GM23338 (cell line): ENCODE measurements at regions not wholly inside any gene's neighbourhood (a gene's known extent, or its start where the extent isn't known, plus 50 kb on each side); places are given as distances from the start of the nearest gene placed in this dataset.

Source experiments
- ATAC-seq: fragments of 200-7000 bp; cut with Tn5 transposase; 3 replicates; pipeline ENCODE4 v1.9.1; 2020
- DNase-seq: peaks from one replicate; pipeline ENCODE4 v3.0.0-alpha.2; 2015; ENCODE audit warnings: low spot score
- H2AFZ ChIP-seq: fragments of 200-600 bp; sonication (generic); 2 replicates; pipeline ENCODE4 v1.8.0; 2016; ENCODE audit warnings: antibody characterized with exemption, mild to moderate bottlenecking, moderate library complexity
- H3F3A ChIP-seq: fragments of 200-600 bp; sonication (generic); replicated peaks from 2 replicates; pipeline ENCODE4 v1.8.0; 2017; ENCODE audit warnings: antibody characterized with exemption, mixed run types, low read depth
- H3K27ac ChIP-seq: fragments of 200-600 bp; sonication (generic); 2 replicates; pipeline ENCODE4 v1.6.1; 2016; ENCODE audit warnings: low read depth
- H3K27me3 ChIP-seq: fragments of 200-600 bp; sonication (generic); 2 replicates; pipeline ENCODE4 v1.8.0; 2016; ENCODE audit warnings: mild to moderate bottlenecking, mixed run types, moderate library complexity; ENCODE audit not compliant: insufficient read depth
- H3K36me3 ChIP-seq: fragments of 200-600 bp; sonication (generic); 2 replicates; pipeline ENCODE4 v1.8.0; 2016; ENCODE audit warnings: mild to moderate bottlenecking; ENCODE audit not compliant: insufficient read depth
- H3K4me1 ChIP-seq: fragments of 200-600 bp; sonication (generic); 2 replicates; pipeline ENCODE4 v1.8.0; 2016; ENCODE audit warnings: mild to moderate bottlenecking, moderate library complexity; ENCODE audit not compliant: insufficient read depth
- H3K4me2 ChIP-seq: fragments of 200-600 bp; sonication (generic); 2 replicates; pipeline ENCODE4 v1.7.1; 2017; ENCODE audit warnings: mixed run types
- H3K4me3 ChIP-seq: fragments of 200-600 bp; sonication (generic); 2 replicates; pipeline ENCODE4 v1.6.1; 2016; ENCODE audit warnings: mixed run types
- H3K79me2 ChIP-seq: fragments of 200-600 bp; sonication (generic); replicated peaks from 2 replicates; pipeline ENCODE4 v1.8.0; 2017; ENCODE audit warnings: mild to moderate bottlenecking; ENCODE audit not compliant: insufficient read depth
- H3K9me2 ChIP-seq: fragments of 200-600 bp; sonication (generic); 2 replicates; pipeline ENCODE4 v1.8.0; 2017; ENCODE audit not compliant: insufficient read depth
- H4K20me1 ChIP-seq: fragments of 200-600 bp; sonication (generic); replicated peaks from 2 replicates; pipeline ENCODE4 v1.8.0; 2017; ENCODE audit warnings: mild to moderate bottlenecking; ENCODE audit not compliant: insufficient read depth
- H3K27ac Mint-ChIP-seq: 2 replicates; pipeline ENCODE4 v1.8.0; 2020; ENCODE audit warnings: inconsistent platforms, mild to moderate bottlenecking, moderate library complexity, mixed read lengths
- H3K27me3 Mint-ChIP-seq: 3 replicates; pipeline ENCODE4 v1.8.0; 2022; ENCODE audit warnings: low read depth, mild to moderate bottlenecking, moderate library complexity, mixed read lengths, inconsistent platforms; ENCODE audit not compliant: insufficient read depth, poor library complexity
- H3K36me3 Mint-ChIP-seq: 3 replicates; pipeline ENCODE4 v1.8.0; 2021; ENCODE audit warnings: low read depth, mild to moderate bottlenecking, inconsistent platforms, moderate library complexity, mixed read lengths
- H3K4me1 Mint-ChIP-seq: 3 replicates; pipeline ENCODE4 v1.8.0; 2020; ENCODE audit warnings: mild to moderate bottlenecking, inconsistent platforms, mixed read lengths
- H3K4me3 Mint-ChIP-seq: 3 replicates; pipeline ENCODE4 v1.8.0; 2021; ENCODE audit warnings: moderate library complexity, mild to moderate bottlenecking, inconsistent platforms, mixed read lengths
- H3K9me3 Mint-ChIP-seq: 3 replicates; pipeline ENCODE4 v1.8.0; 2020; ENCODE audit warnings: moderate library complexity, mild to moderate bottlenecking, inconsistent platforms, mixed read lengths
- CREB1 ChIP-seq: fragments of 250-450 bp; sonication (Bioruptor Pico); IDR thresholded peaks from 2 replicates; pipeline ENCODE4 v1.5.0; 2020; ENCODE audit warnings: low read depth, mild to moderate bottlenecking, moderate library complexity
- CTCF ChIP-seq, 2 experiments: fragments of 200-600 bp in 1 of 2; sonication (generic) in 1 of 2; conservative IDR thresholded peaks; 2 replicates each; pipeline versions ENCODE4 v1.5.1 to v1.6.1; 2016 to 2017; ENCODE audit warnings: antibody characterized with exemption in 2 of 2, low read depth in 2 of 2, mild to moderate bottlenecking in 2 of 2, moderate library complexity in 1 of 2
- EZH2 ChIP-seq: fragments of 200-600 bp; sonication (generic); IDR thresholded peaks from one replicate; pipeline ENCODE4 v1.8.0; 2017; ENCODE audit warnings: antibody characterized with exemption, mild to moderate bottlenecking, low read depth; ENCODE audit not compliant: unreplicated experiment
- EZH2phosphoT487 ChIP-seq: fragments of 200-600 bp; sonication (generic); IDR thresholded peaks from one replicate; pipeline ENCODE4 v1.8.1; 2018; ENCODE audit warnings: antibody characterized with exemption; ENCODE audit not compliant: unreplicated experiment
- POLR2AphosphoS5 ChIP-seq: IDR thresholded peaks from 2 replicates; pipeline ENCODE4 v1.6.1; 2016; ENCODE audit warnings: antibody characterized with exemption, low read depth
- STAT1 ChIP-seq: IDR thresholded peaks from one replicate; pipeline ENCODE4 v1.6.1; 2016; ENCODE audit warnings: antibody characterized with exemption; ENCODE audit not compliant: unreplicated experiment
- ZNF114 ChIP-seq: fragments of 250-450 bp; sonication (Bioruptor Pico); IDR thresholded peaks from 2 replicates; pipeline ENCODE4 v1.5.0; 2020; ENCODE audit warnings: mild to moderate bottlenecking, moderate library complexity
- TF ChIP-seq, protein P1 (sequence below): IDR thresholded peaks from one replicate; pipeline ENCODE4 v1.6.1; 2018; ENCODE audit warnings: antibody characterized with exemption; ENCODE audit not compliant: unreplicated experiment

GRCh38 chr1:98457248-98457647 is 204.3 kb upstream of the SNX7 start:
- Histone ChIP-seq H3F3A (no peaks in the 10 kb centered on the region), H3K27me3 (no peaks in the 10 kb centered on the region), H3K36me3 (no peaks in the 10 kb centered on the region), H3K4me1 (peaks cover 6% of the 10 kb centered on the region; the same call in 1 of the 2 replicates), H4K20me1 (no peaks in the 10 kb centered on the region), H3K79me2 (no peaks in the 10 kb centered on the region), H3K27ac (no peak overlapping the region), H2AFZ (no peak overlapping the region), H3K4me3 (no peak overlapping the region), H3K4me2 (no peak overlapping the region), H3K9me2 (no peaks in the 10 kb centered on the region)
- Mint-ChIP-seq H3K36me3 (no peaks in the 10 kb centered on the region), H3K4me1 (peaks cover 14% of the 10 kb centered on the region), H3K9me3 (no peaks in the 10 kb centered on the region), H3K27me3 (peaks cover 3% of the 10 kb centered on the region), H3K27ac (no peak overlapping the region), H3K4me3 (no peak overlapping the region)
- no peak for DNase-seq
- no peak for ATAC-seq
- no peak for TF ChIP-seq EZH2phosphoT487
- TF ChIP-seq STAT1, result no peak
- no peak for TF ChIP-seq CTCF (conservative IDR thresholded peaks at IDR 0.05; ENCODE audit: low read depth in 2 of 2)
- TF ChIP-seq ZNF114, result no peak
- no peak for TF ChIP-seq CREB1

- Histone ChIP-seq H4K20me1 (no peaks in the 10 kb centered on the region), H3K27ac (no peak overlapping the region), H3K9me2 (no peaks in the 10 kb centered on the region), H3K79me2 (no peaks in the 10 kb centered on the region), H3F3A (no peaks in the 10 kb centered on the region), H2AFZ (no peak overlapping the region), H3K4me1 (peaks cover 14% of the 10 kb centered on the region; the same call in 1 of the 2 replicates), H3K4me2 (no peak overlapping the region), H3K36me3 (no peaks in the 10 kb centered on the region), H3K4me3 (no peak overlapping the region), H3K27me3 (no peaks in the 10 kb centered on the region)
- Mint-ChIP-seq H3K4me1 (peaks cover 18% of the 10 kb centered on the region), H3K27me3 (no peaks in the 10 kb centered on the region), H3K9me3 (no peaks in the 10 kb centered on the region), H3K36me3 (no peaks in the 10 kb centered on the region), H3K27ac (no peak overlapping the region), H3K4me3 (no peak overlapping the region)
- DNase-seq, result no peak
- ATAC-seq, result no peak
- TF ChIP-seq ZNF114 (no peak), POLR2AphosphoS5 (no peak), EZH2phosphoT487 (no peak), STAT1 (no peak), EZH2 (no peak), CTCF (conservative IDR thresholded peaks at IDR 0.05; ENCODE audit: low read depth in 2 of 2) (no peak)
- TF ChIP-seq, protein P1, sequence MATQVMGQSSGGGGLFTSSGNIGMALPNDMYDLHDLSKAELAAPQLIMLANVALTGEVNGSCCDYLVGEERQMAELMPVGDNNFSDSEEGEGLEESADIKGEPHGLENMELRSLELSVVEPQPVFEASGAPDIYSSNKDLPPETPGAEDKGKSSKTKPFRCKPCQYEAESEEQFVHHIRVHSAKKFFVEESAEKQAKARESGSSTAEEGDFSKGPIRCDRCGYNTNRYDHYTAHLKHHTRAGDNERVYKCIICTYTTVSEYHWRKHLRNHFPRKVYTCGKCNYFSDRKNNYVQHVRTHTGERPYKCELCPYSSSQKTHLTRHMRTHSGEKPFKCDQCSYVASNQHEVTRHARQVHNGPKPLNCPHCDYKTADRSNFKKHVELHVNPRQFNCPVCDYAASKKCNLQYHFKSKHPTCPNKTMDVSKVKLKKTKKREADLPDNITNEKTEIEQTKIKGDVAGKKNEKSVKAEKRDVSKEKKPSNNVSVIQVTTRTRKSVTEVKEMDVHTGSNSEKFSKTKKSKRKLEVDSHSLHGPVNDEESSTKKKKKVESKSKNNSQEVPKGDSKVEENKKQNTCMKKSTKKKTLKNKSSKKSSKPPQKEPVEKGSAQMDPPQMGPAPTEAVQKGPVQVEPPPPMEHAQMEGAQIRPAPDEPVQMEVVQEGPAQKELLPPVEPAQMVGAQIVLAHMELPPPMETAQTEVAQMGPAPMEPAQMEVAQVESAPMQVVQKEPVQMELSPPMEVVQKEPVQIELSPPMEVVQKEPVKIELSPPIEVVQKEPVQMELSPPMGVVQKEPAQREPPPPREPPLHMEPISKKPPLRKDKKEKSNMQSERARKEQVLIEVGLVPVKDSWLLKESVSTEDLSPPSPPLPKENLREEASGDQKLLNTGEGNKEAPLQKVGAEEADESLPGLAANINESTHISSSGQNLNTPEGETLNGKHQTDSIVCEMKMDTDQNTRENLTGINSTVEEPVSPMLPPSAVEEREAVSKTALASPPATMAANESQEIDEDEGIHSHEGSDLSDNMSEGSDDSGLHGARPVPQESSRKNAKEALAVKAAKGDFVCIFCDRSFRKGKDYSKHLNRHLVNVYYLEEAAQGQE, result no peak
Measured at GRCh38 chr1:98454666-98455065, 206.9 kb upstream of the SNX7 start.
